HepG2 (cell line): ENCODE measurements at regions not wholly inside any gene's neighbourhood (a gene's known extent, or its start where the extent isn't known, plus 50 kb on each side); places are given as distances from the start of the nearest gene placed in this dataset.

ENCODE experiments used
- ATAC-seq: fragments of 200-7000 bp; cut with Tn5 transposase; 3 replicates; pipeline ENCODE4 v1.9.1; 2020; ENCODE audit warnings: mild to moderate bottlenecking, moderate library complexity
- BruUV-seq: library from RNA; stranded (reverse); fragments of 400-500 nt; replicated peaks from 2 replicates; lab custom pipeline; 2021; lab: Mats Ljungman, UMichigan
- CTCF ChIA-PET: fragments of 300-600 bp; formaldehyde crosslinking; extraction: SDS; loops from one replicate; lab custom pipeline; 2021; ENCODE audit warnings: low total read pairs, inconsistent platforms, low intra/inter-chr PET ratio; lab: Yijun Ruan, JAX
- POLR2A ChIA-PET: fragments of 350-600 bp; sonication (Branson Sonifier 250); formaldehyde crosslinking; loops from one replicate; lab custom pipeline; 2020; ENCODE audit warnings: antibody characterized with exemption, inconsistent platforms; lab: Yijun Ruan, JAX
- DNase-seq: peaks from one replicate; pipeline ENCODE4 v3.0.0-alpha.2; 2015; ENCODE audit warnings: low spot score
- FAIRE-seq: peaks from 3 replicates; lab custom pipeline; 2011; peaks lifted over from hg19 to GRCh38; lab: Jason Lieb, UNC
- H2AFZ ChIP-seq: one replicate; pipeline ENCODE4 v1.6.1; 2011; ENCODE audit warnings: low read length, inconsistent platforms
- H3K27ac ChIP-seq: fragments of 300-600 bp; 3 replicates; pipeline ENCODE4 v1.8.0; 2011; ENCODE audit warnings: mixed run types, mild to moderate bottlenecking, mixed read lengths, low read length, inconsistent platforms; ENCODE audit not compliant: insufficient read depth; ENCODE audit errors: extremely low read length
- H3K27me3 ChIP-seq, 2 experiments: fragments of 200-600 bp in 1 of 2; 2 replicates in 1 of 2; 3 replicates in 1 of 2; pipeline versions ENCODE4 v1.6.0 to v1.8.0; 2011; ENCODE audit warnings: low read length in 2 of 2, mild to moderate bottlenecking in 2 of 2, moderate library complexity in 2 of 2, inconsistent platforms in 1 of 2; ENCODE audit not compliant: insufficient read depth in 2 of 2, control insufficient read depth in 1 of 2
- H3K36me3 ChIP-seq, 2 experiments: fragments of 200-600 bp in 1 of 2; replicated peaks in 1 of 2; 2 replicates in 1 of 2; 3 replicates in 1 of 2; pipeline versions ENCODE4 v1.5.1 to v1.8.0; 2011; ENCODE audit warnings: low read length in 2 of 2, inconsistent platforms in 1 of 2; ENCODE audit not compliant: insufficient read depth in 2 of 2, control insufficient read depth in 1 of 2
- H3K4me1 ChIP-seq: 2 replicates; pipeline ENCODE4 v1.5.1; 2012; ENCODE audit warnings: low read length, inconsistent platforms; ENCODE audit not compliant: insufficient read depth
- H3K4me2 ChIP-seq: 2 replicates; pipeline ENCODE4 v1.6.0; 2011; ENCODE audit warnings: low read depth, low read length, inconsistent platforms
- H3K4me3 ChIP-seq, 3 experiments: fragments of 200-600 bp in 1 of 3; sonication (generic), shearing (Covaris generic) in 1 of 3; replicated peaks in 1 of 3; 2 replicates each; pipeline ENCODE4 v1.5.1; 2011 to 2016; ENCODE audit warnings: low read length in 3 of 3, inconsistent platforms in 2 of 3, low read depth in 2 of 3, mild to moderate bottlenecking in 2 of 3, control low read depth in 1 of 3, mixed read lengths in 1 of 3; ENCODE audit not compliant: insufficient read depth in 1 of 3
- H3K79me2 ChIP-seq: one replicate; pipeline ENCODE4 v1.6.1; 2011; ENCODE audit warnings: low read length, inconsistent platforms; ENCODE audit not compliant: insufficient read depth
- H3K9ac ChIP-seq: 2 replicates; pipeline ENCODE4 v1.6.0; 2011; ENCODE audit warnings: mild to moderate bottlenecking, low read depth, low read length, inconsistent platforms; ENCODE audit not compliant: insufficient read depth
- H3K9me3 ChIP-seq: 2 replicates; pipeline ENCODE4 v1.5.1; 2012; ENCODE audit warnings: mild to moderate bottlenecking, low read length
- H4K20me1 ChIP-seq: 2 replicates; pipeline ENCODE4 v1.6.0; 2011; ENCODE audit warnings: inconsistent platforms, mild to moderate bottlenecking, low read length, moderate library complexity; ENCODE audit not compliant: insufficient read depth
- CBFB ChIP-seq: sonication (generic); formaldehyde crosslinking; IDR thresholded peaks from 2 replicates; pipeline ENCODE4 v1.4.0; 2020; ENCODE audit warnings: missing genetic modification reagents
- CCDC6 ChIP-seq: sonication (generic); formaldehyde crosslinking; IDR thresholded peaks from 2 replicates; pipeline ENCODE4 v1.8.1; 2022; ENCODE audit warnings: mild to moderate bottlenecking, missing genetic modification reagents, moderate library complexity
- CEBPG ChIP-seq: IDR thresholded peaks from 2 replicates; pipeline ENCODE4 v1.6.1; 2016
- FOSL2 ChIP-seq: sonication (generic); formaldehyde crosslinking; IDR thresholded peaks from 2 replicates; pipeline ENCODE4 v1.4.0; 2020; ENCODE audit warnings: missing genetic modification reagents
- HOXD1 ChIP-seq: sonication (generic); formaldehyde crosslinking; IDR thresholded peaks from 2 replicates; pipeline ENCODE4 v1.5.0; 2020; ENCODE audit warnings: missing genetic modification reagents
- NRL ChIP-seq: sonication (generic); formaldehyde crosslinking; IDR thresholded peaks from 2 replicates; pipeline ENCODE4 v1.5.0; 2020; ENCODE audit warnings: missing genetic modification reagents, mild to moderate bottlenecking, moderate library complexity, borderline replicate concordance
- POLR2A ChIP-seq, 2 experiments: IDR thresholded peaks; 2 replicates each; pipeline ENCODE4 v1.6.1; 2011; ENCODE audit warnings: low read depth in 2 of 2, low read length in 2 of 2, mild to moderate bottlenecking in 1 of 2, moderate library complexity in 1 of 2; ENCODE audit not compliant: insufficient read depth in 1 of 2
- ZNF225 ChIP-seq: sonication (generic); formaldehyde crosslinking; IDR thresholded peaks from 2 replicates; pipeline ENCODE4 v1.4.0; 2020; ENCODE audit warnings: mild to moderate bottlenecking, missing genetic modification reagents
- ZSCAN25 ChIP-seq: sonication (generic); formaldehyde crosslinking; IDR thresholded peaks from 2 replicates; pipeline ENCODE4 v1.8.0; 2022; ENCODE audit warnings: mild to moderate bottlenecking, missing genetic modification reagents
- WGBS: methylation state at CpG from one replicate; pipeline ENCODE4 v1.1.6; 2017; ENCODE audit warnings: low lambda C conversion rate; 5-methylcytosine and 5-hydroxymethylcytosine counted together
- in situ Hi-C: cut with HindIII; loops from 2 replicates; pipeline ENCODE4 v1.10.0; 2017; ENCODE audit warnings: low pct_unique_long_range_greater_than_20kb; ENCODE audit not compliant: extremely low pct_ligation_motif_present
- intact Hi-C: fragments of 100-400 bp; cut with micrococcal nuclease; formaldehyde crosslinking; loops from one replicate; pipeline ENCODE4 v1.10.0; 2022; ENCODE audit not compliant: unreplicated experiment
- TF ChIP-seq, protein P1 (sequence below): sonication (generic); formaldehyde crosslinking; IDR thresholded peaks from 2 replicates; pipeline ENCODE4 v1.8.0; 2022; ENCODE audit warnings: missing genetic modification reagents, mild to moderate bottlenecking, inconsistent platforms, borderline replicate concordance
- TF ChIP-seq, protein P2 (sequence below): sonication (generic); formaldehyde crosslinking; IDR thresholded peaks from 2 replicates; pipeline ENCODE4 v1.4.0; 2020; ENCODE audit warnings: missing genetic modification reagents, borderline replicate concordance

DNA sequence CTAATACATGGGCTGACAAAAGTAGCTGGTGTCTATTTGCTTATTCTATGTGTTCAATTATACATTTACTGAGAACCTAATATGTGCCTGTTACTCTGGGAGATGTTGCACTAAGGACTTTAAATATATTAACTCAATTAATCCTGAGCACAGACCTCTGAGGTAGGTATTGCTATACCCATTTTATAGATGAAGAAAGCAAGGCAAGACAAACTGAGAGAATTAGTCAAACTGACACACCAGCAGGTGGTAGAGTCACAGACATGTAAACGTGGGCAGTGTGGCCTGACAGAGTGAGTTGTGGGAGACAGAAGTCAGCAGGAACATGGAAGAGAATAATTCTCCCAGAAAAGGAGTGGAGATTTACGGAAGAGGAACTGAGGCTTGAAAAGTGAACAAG lies 428.9 kb downstream of the LPIN1 start (continued):
- TF ChIP-seq ZNF225 (CRISPR knock-in tag) = no peak
- TF ChIP-seq HOXD1 (CRISPR knock-in tag) = no peak
- no peak for TF ChIP-seq ZSCAN25 (CRISPR knock-in tag)
- no peak for TF ChIP-seq POLR2A (IDR thresholded peaks at IDR 0.05; ENCODE audit: insufficient read depth in 1 of 2, low read depth in 2 of 2, low read length in 2 of 2)
- no peak for TF ChIP-seq NRL
- TF ChIP-seq CBFB = no peak
- TF ChIP-seq, protein P1, sequence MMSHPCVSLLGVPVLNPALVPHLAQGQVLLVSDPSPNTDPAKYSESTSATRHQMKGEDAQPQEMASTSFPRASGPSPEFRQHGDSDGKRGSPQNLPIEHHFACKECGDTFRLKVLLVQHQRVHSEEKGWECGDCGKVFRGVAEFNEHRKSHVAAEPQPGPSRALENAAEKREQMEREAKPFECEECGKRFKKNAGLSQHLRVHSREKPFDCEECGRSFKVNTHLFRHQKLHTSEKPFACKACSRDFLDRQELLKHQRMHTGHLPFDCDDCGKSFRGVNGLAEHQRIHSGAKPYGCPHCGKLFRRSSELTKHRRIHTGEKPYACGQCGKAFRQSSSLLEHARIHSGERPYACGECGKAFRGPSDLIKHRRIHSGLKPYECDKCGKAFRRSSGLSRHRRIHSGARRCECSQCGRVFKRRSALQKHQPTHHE (CRISPR knock-in tag) = no peak

DNA sequence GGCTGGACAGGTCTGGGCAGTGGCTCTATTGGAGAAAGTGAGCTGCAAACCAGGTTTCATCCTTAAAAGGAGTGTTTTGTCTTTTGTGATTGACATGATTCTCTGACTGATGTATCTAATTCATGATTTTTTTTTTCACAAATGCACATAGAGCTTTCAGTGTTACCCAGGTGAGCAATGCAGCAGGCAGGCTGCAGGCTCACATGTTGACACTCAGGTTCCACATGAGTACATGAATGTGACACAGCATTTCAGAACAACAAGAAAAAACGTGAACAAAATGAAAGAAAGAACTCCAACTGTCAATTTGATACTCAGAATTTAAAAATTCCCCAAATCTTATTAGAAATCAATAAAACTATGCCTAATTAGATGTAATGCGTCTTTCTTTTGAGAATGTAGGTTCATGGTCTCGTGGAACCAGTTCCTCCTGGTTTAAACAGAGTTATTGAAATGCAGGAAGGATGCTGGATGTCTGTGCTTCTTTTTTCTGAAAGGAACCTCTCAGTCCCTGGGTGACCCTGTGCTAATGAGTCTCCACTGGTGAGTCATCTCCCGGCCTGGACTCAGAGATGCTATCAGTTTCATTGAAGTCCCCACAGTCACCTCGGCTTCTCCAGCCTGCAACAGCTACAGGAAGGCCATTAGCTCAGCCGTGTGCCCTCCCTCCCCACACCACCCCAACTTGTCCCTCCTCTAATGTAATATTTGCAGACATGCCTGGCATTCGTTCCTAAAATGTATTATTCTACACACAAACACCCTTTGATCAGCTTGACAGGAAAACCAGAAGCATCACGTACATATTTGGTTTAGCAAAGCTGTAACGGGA lies 430.4 kb downstream of the LPIN1 start:
- intact Hi-C loops = no loop called here
- no peak overlapping the region for H3K4me2 ChIP-seq
- no TSS peak for BruUV-seq

More for the DNA sequence above, 430.4 kb downstream of the LPIN1 start:
- H3K36me3 ChIP-seq = no peaks in the 10 kb centered on the region
- no peak overlapping the region for H3K4me3 ChIP-seq
- TF ChIP-seq CCDC6 (no peak), FOSL2 (peak; percentile 68), CEBPG (CRISPR knock-in tag) (no peak)
- TF ChIP-seq, protein P2, sequence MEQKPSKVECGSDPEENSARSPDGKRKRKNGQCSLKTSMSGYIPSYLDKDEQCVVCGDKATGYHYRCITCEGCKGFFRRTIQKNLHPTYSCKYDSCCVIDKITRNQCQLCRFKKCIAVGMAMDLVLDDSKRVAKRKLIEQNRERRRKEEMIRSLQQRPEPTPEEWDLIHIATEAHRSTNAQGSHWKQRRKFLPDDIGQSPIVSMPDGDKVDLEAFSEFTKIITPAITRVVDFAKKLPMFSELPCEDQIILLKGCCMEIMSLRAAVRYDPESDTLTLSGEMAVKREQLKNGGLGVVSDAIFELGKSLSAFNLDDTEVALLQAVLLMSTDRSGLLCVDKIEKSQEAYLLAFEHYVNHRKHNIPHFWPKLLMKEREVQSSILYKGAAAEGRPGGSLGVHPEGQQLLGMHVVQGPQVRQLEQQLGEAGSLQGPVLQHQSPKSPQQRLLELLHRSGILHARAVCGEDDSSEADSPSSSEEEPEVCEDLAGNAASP (CRISPR knock-in tag) = peak; percentile 20; the same call in 1 of the 2 replicates
- ChIA-PET POLR2A (no interaction called here), CTCF (no interaction called here)
- H3K9me3 ChIP-seq = no peaks in the 10 kb centered on the region
- 2% methylated on average over 9 of the region's 9 CpGs for WGBS
- no peaks in the 10 kb centered on the region for H4K20me1 ChIP-seq
- H3K79me2 ChIP-seq = no peaks in the 10 kb centered on the region
- no peak overlapping the region for H3K9ac ChIP-seq
- FAIRE-seq = no peak
- no peaks in the 10 kb centered on the region for H3K4me1 ChIP-seq
- in situ Hi-C loops = no loop called here
- peak; percentile 62 for DNase-seq
- H2AFZ ChIP-seq = no peak overlapping the region
- no peak overlapping the region for H3K27ac ChIP-seq
- H3K27me3 ChIP-seq = no peaks in the 10 kb centered on the region
- ATAC-seq = peak; percentile 80
